ENCODE measurements at regions not wholly inside any gene's neighbourhood (a gene's known extent, or its start where the extent isn't known, plus 50 kb on each side); places are given as distances from the start of the nearest gene placed in this dataset.
"Not testable (repeated sequence)": the region's sequence is repeated elsewhere in the genome, so short reads cannot be mapped to it uniquely, and the experiment has no call there.

DNA sequence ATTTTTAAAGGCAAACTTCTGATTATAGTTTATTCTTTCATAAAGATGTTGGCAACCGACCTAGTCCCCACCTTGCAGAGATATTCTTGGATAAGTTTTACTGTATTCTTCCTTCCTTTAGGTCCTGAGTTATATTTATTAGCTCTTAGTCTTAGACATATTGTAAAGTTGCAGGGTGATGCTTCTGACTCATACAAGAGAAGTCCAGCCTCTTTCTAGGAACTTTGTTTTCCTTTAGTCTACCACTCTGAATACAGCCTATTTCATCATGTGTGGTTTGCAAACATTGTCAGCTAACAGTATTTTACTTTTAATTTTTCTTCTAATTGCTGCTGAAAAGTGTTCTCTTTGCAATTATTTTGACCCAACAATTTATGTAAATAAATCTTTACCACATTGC, 686.7 kb downstream of the COL12A1 start:
- Histone ChIP-seq H3K9me3 (ENCODE audit: control insufficient read depth in 3 of 3, low read length in 3 of 3) (no peaks in the 10 kb centered on the region), H3K27ac (ENCODE audit: low read depth, low read length) (no peak overlapping the region), H3K4me1 (ENCODE audit: control insufficient read depth in 3 of 3, insufficient read depth in 3 of 3, low read length in 3 of 3) (no peaks in the 10 kb centered on the region), H3K36me3 (ENCODE audit: control insufficient read depth in 3 of 3, insufficient read depth in 3 of 3, low read length in 3 of 3) (no peaks in the 10 kb centered on the region), H3K4me3 (ENCODE audit: low read length in 3 of 3) (no peak overlapping the region), H3K27me3 (ENCODE audit: control insufficient read depth in 3 of 3, insufficient read depth in 3 of 3, low read length in 3 of 3) (no peaks in the 10 kb centered on the region), H3K9ac (ENCODE audit: low read depth in 1 of 3, low read length in 3 of 3) (no peak overlapping the region)

DNA sequence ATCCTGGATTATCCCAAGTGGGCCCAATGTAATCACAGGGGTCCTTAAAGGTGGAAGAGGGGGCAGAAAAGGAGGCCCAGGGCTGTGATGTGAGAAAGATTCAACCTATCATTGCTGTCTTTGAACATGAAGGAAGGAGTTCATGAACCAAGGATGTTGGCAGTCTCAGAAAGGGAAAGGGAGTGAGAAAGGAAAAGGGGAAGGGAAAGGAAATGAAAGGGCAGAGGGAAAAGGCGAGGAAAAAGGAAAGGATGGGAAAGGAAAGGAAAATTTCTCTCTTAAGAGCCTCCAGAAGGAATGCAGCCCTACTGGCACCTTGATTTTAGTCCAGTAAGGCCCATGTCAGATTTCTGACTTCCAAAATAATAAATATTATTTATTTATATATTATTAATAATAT, 687.8 kb downstream of the COL12A1 start:
- Histone ChIP-seq H3K4me3 (ENCODE audit: low read length in 3 of 3) (no peak overlapping the region), H3K9me3 (ENCODE audit: control insufficient read depth in 3 of 3, low read length in 3 of 3) (no peaks in the 10 kb centered on the region), H3K9ac (ENCODE audit: low read depth in 1 of 3, low read length in 3 of 3) (no peak overlapping the region), H3K27ac (ENCODE audit: low read depth, low read length) (no peak overlapping the region), H3K27me3 (ENCODE audit: control insufficient read depth in 3 of 3, insufficient read depth in 3 of 3, low read length in 3 of 3) (no peaks in the 10 kb centered on the region), H3K36me3 (ENCODE audit: control insufficient read depth in 3 of 3, insufficient read depth in 3 of 3, low read length in 3 of 3) (no peaks in the 10 kb centered on the region), H3K4me1 (ENCODE audit: control insufficient read depth in 3 of 3, insufficient read depth in 3 of 3, low read length in 3 of 3) (no peaks in the 10 kb centered on the region)

DNA sequence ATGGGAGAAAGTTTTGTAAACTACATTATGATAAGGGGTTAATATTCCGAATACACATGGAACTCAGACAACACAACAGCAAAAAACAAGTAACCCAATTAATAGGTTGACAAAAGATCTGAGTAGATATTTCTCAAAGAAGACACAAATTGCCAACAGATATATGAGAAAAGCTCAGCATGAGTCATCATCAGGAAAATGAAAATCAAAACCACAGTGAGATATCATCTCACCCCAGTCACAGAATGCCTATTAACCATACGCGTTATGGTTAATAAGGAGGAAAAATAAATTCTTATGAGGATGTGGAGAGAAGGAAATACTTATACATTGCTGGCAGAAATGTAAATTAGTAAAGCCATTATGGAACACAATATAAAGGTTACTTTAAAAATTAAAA, 695.0 kb downstream of the COL12A1 start:
- Histone ChIP-seq H3K27ac (ENCODE audit: low read depth, low read length) (no peak overlapping the region), H3K36me3 (ENCODE audit: control insufficient read depth in 3 of 3, insufficient read depth in 3 of 3, low read length in 3 of 3) (no peaks in the 10 kb centered on the region), H3K9me3 (ENCODE audit: control insufficient read depth in 3 of 3, low read length in 3 of 3) (peaks cover 0 to 4% (median 0%) of the 10 kb centered on the region in 3 donors), H3K4me3 (ENCODE audit: low read length in 3 of 3) (no peak overlapping the region), H3K9ac (ENCODE audit: low read depth in 1 of 3, low read length in 3 of 3) (no peak overlapping the region), H3K27me3 (ENCODE audit: control insufficient read depth in 3 of 3, insufficient read depth in 3 of 3, low read length in 3 of 3) (no peaks in the 10 kb centered on the region), H3K4me1 (ENCODE audit: control insufficient read depth in 3 of 3, insufficient read depth in 3 of 3, low read length in 3 of 3) (no peaks in the 10 kb centered on the region)

DNA sequence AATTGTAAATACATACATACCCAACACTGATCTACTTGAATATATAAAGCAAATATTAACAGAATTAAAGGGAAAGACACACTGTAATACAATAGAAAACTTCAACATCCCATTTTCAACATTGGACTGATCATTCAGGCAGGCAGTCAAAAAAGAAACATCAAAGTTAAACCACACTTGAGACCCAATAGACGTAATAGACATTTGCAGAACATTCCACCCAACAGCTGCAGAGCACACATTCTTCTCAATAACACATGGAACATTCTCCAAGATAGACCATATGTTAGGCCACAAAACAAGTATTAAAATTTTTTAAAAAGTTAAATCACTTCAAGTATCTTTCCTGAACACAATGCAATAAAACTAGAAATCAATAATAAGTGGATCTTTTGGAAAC, 698.2 kb downstream of the COL12A1 start:
- H3K9me3 ChIP-seq (ENCODE audit: control insufficient read depth in 3 of 3, low read length in 3 of 3), result peaks cover 0 to 15% (median 2%) of the 10 kb centered on the region in 3 donors
- no peaks in the 10 kb centered on the region for H3K27me3 ChIP-seq (ENCODE audit: control insufficient read depth in 3 of 3, insufficient read depth in 3 of 3, low read length in 3 of 3)
- H3K4me1 ChIP-seq (ENCODE audit: control insufficient read depth in 3 of 3, insufficient read depth in 3 of 3, low read length in 3 of 3), result no peaks in the 10 kb centered on the region
- no peaks in the 10 kb centered on the region for H3K36me3 ChIP-seq (ENCODE audit: control insufficient read depth in 3 of 3, insufficient read depth in 3 of 3, low read length in 3 of 3)
- H3K9ac ChIP-seq (ENCODE audit: low read depth in 1 of 3, low read length in 3 of 3), result no peak overlapping the region
- no peak overlapping the region for H3K4me3 ChIP-seq (ENCODE audit: low read length in 3 of 3)
- H3K27ac ChIP-seq (ENCODE audit: low read depth, low read length), result no peak overlapping the region

DNA sequence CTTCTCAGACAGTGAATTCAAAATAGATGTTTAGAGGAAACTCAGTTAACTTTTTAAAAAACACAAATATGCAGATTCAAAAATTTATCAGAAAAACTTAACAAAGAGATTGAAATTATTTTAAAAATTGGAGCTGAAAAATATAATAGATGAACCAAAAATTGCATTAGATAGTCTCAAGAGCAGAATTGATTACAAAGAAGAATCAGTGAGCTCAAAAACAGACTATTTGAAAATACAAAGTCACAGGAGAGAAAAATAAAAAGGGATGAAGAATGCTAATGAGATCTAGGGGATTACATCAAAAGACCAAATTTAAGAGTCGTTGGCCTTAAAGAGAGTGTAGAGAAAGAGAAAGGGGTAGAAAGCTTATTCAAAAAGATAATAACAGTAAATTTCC, 700.5 kb downstream of the COL12A1 start:
- H3K4me1 ChIP-seq (ENCODE audit: control insufficient read depth in 3 of 3, insufficient read depth in 3 of 3, low read length in 3 of 3), result no peaks in the 10 kb centered on the region
- peaks cover 0 to 15% (median 2%) of the 10 kb centered on the region in 3 donors for H3K9me3 ChIP-seq (ENCODE audit: control insufficient read depth in 3 of 3, low read length in 3 of 3)
- no peak overlapping the region for H3K27ac ChIP-seq (ENCODE audit: low read depth, low read length)
- H3K36me3 ChIP-seq (ENCODE audit: control insufficient read depth in 3 of 3, insufficient read depth in 3 of 3, low read length in 3 of 3), result no peaks in the 10 kb centered on the region
- H3K4me3 ChIP-seq (ENCODE audit: low read length in 3 of 3), result no peak overlapping the region
- no peaks in the 10 kb centered on the region for H3K27me3 ChIP-seq (ENCODE audit: control insufficient read depth in 3 of 3, insufficient read depth in 3 of 3, low read length in 3 of 3)
- H3K9ac ChIP-seq (ENCODE audit: low read depth in 1 of 3, low read length in 3 of 3), result no peak overlapping the region

DNA sequence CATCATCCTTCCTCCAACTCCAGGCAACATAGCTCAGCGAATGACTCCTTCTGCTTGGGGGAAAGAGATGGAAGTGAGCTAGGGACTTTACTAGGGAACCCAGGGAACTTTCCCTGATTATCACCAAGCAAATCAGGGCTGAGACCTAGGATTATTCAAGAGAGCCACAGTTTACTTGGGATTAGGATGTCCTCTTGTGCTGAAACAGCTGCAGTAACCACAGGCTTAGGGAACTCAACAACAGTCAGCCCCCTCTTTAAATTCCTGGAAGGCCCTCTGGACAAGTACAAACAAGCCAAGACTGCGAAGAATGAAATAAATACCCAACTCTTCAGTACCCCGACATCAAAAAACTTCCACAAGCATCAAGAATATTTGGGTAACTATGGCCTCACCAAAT, 700.9 kb downstream of the COL12A1 start:
- Histone ChIP-seq H3K9ac (ENCODE audit: low read depth in 1 of 3, low read length in 3 of 3) (no peak overlapping the region), H3K27ac (ENCODE audit: low read depth, low read length) (no peak overlapping the region), H3K9me3 (ENCODE audit: control insufficient read depth in 3 of 3, low read length in 3 of 3) (peaks cover 0 to 15% (median 2%) of the 10 kb centered on the region in 3 donors), H3K27me3 (ENCODE audit: control insufficient read depth in 3 of 3, insufficient read depth in 3 of 3, low read length in 3 of 3) (no peaks in the 10 kb centered on the region), H3K4me1 (ENCODE audit: control insufficient read depth in 3 of 3, insufficient read depth in 3 of 3, low read length in 3 of 3) (no peaks in the 10 kb centered on the region), H3K36me3 (ENCODE audit: control insufficient read depth in 3 of 3, insufficient read depth in 3 of 3, low read length in 3 of 3) (no peaks in the 10 kb centered on the region), H3K4me3 (ENCODE audit: low read length in 3 of 3) (no peak overlapping the region)

DNA sequence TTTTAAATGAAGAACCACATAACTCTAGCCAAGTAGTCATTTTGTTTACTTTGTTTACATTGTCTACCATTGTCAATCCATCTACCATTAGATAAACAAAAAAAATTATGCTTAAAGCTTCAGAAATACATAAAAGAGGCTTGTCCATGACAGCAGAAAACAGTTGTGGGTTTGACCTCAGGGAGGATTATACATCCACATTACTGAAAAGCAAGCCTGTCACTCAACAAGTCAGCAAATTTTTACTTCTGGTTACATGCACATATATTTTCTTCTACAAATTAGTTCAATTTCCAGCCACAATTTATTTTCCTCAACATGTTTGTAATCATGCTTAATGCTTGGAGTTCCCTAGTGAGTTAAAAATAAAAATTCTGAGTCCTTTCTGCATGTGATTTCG, 713.3 kb downstream of the COL12A1 start:
- Histone ChIP-seq H3K27me3 (ENCODE audit: control insufficient read depth in 3 of 3, insufficient read depth in 3 of 3, low read length in 3 of 3) (no peaks in the 10 kb centered on the region), H3K4me1 (ENCODE audit: control insufficient read depth in 3 of 3, insufficient read depth in 3 of 3, low read length in 3 of 3) (no peaks in the 10 kb centered on the region), H3K4me3 (ENCODE audit: low read length in 3 of 3) (no peak overlapping the region), H3K36me3 (ENCODE audit: control insufficient read depth in 3 of 3, insufficient read depth in 3 of 3, low read length in 3 of 3) (no peaks in the 10 kb centered on the region), H3K9ac (ENCODE audit: low read depth in 1 of 3, low read length in 3 of 3) (no peak overlapping the region), H3K9me3 (ENCODE audit: control insufficient read depth in 3 of 3, low read length in 3 of 3) (no peaks in the 10 kb centered on the region), H3K27ac (ENCODE audit: low read depth, low read length) (no peak overlapping the region)

DNA sequence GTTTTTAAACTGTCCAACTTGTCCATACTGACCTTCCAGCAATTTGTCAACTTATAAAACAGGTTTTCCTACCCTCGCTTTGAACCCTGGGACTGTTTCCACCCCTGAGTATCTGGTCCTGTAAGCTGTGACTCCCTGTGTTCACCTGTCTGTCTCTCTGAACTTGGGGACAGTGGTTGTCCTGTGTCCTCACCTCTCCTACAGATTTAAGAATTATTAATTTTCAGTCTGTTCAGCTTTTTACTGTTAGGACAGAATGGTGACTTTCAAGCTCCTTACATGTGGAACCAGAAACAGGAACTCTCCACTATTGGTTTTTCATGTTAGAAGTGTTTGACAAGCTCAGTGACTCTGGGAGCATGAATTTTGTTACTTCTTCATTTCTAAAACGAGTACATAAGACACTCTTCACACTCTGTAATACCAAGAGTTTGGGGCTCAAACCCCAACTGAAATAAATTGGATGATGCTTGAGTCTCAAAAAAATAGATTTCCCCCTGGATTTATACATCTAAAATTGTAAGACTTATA, 713.9 kb downstream of the COL12A1 start:
- H3K36me3 ChIP-seq (ENCODE audit: control insufficient read depth in 3 of 3, insufficient read depth in 3 of 3, low read length in 3 of 3), result no peaks in the 10 kb centered on the region
- H3K4me1 ChIP-seq (ENCODE audit: control insufficient read depth in 3 of 3, insufficient read depth in 3 of 3, low read length in 3 of 3), result no peaks in the 10 kb centered on the region
- H3K4me3 ChIP-seq (ENCODE audit: low read length in 3 of 3), result no peak overlapping the region
- H3K27me3 ChIP-seq (ENCODE audit: control insufficient read depth in 3 of 3, insufficient read depth in 3 of 3, low read length in 3 of 3), result no peaks in the 10 kb centered on the region
- no peaks in the 10 kb centered on the region for H3K9me3 ChIP-seq (ENCODE audit: control insufficient read depth in 3 of 3, low read length in 3 of 3)
- no peak overlapping the region for H3K9ac ChIP-seq (ENCODE audit: low read depth in 1 of 3, low read length in 3 of 3)
- H3K27ac ChIP-seq (ENCODE audit: low read depth, low read length), result no peak overlapping the region

DNA sequence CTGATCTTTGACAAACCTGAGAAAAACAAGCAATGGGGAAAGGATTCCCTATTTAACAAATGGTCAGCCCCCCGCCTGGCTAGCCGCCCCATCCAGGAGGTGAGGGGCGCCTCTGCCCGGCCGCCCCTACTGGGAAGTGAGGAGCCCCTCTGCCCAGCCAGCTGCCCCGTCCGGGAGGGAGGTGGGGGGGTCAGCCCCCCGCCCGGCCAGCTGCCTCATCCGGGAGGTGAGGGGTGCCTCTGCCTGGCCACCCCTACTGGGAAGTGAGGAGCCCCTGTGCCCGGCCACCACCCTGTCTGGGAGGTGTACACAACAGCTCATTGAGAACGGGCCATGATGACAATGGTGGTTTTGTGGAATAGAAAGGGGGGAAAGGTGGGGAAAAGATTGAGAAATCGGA, 717.1 kb downstream of the COL12A1 start:
- H3K4me3 ChIP-seq (ENCODE audit: low read length in 3 of 3); H3K27ac ChIP-seq (ENCODE audit: low read depth, low read length); H3K27me3 ChIP-seq (ENCODE audit: control insufficient read depth in 3 of 3, insufficient read depth in 3 of 3, low read length in 3 of 3); H3K9me3 ChIP-seq (ENCODE audit: control insufficient read depth in 3 of 3, low read length in 3 of 3); H3K36me3 ChIP-seq (ENCODE audit: control insufficient read depth in 3 of 3, insufficient read depth in 3 of 3, low read length in 3 of 3); H3K9ac ChIP-seq (ENCODE audit: low read depth in 1 of 3, low read length in 3 of 3); H3K4me1 ChIP-seq (ENCODE audit: control insufficient read depth in 3 of 3, insufficient read depth in 3 of 3, low read length in 3 of 3): not testable (repeated sequence)

DNA sequence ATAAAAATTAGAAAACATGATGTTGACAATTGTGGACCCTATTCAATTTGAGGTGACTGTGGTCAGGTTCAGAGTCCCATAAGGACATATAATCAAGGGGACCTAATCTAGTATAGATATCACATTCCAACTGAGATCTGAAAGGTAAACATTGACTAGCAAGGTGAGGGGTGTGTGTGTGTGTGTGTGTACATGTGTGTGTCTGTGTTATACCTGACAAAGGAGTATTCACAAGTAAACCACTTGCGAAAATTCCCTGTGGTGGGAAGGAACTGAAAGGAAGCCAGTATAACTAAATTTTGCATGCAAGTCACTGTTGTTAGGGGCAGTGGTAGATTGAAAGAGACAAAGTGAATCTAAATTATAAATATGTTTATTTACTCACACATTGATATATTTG, 723.7 kb downstream of the COL12A1 start:
- Histone ChIP-seq H3K4me3 (ENCODE audit: low read length in 3 of 3) (no peak overlapping the region), H3K4me1 (ENCODE audit: control insufficient read depth in 3 of 3, insufficient read depth in 3 of 3, low read length in 3 of 3) (no peaks in the 10 kb centered on the region), H3K9ac (ENCODE audit: low read depth in 1 of 3, low read length in 3 of 3) (no peak overlapping the region), H3K36me3 (ENCODE audit: control insufficient read depth in 3 of 3, insufficient read depth in 3 of 3, low read length in 3 of 3) (no peaks in the 10 kb centered on the region), H3K9me3 (ENCODE audit: control insufficient read depth in 3 of 3, low read length in 3 of 3) (no peaks in the 10 kb centered on the region), H3K27me3 (ENCODE audit: control insufficient read depth in 3 of 3, insufficient read depth in 3 of 3, low read length in 3 of 3) (no peaks in the 10 kb centered on the region), H3K27ac (ENCODE audit: low read depth, low read length) (no peak overlapping the region)

DNA sequence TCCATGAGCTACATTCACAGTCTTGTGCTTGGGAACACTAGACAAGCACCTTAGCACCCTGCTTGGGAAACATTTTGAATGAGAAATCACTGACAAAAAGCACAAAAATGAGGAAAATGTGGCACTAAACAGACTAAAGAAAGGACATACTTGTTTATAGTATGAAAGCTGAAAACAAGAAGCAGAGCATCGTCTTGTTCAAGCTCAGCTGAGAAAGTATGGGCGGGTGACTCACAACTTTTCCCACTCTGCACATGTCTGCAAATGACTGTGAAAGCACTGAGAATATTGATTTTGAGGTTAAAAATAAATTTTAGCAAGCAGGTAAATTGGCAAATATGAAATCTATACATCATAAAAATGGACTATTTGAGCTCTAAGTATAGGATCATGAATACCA, 725.3 kb downstream of the COL12A1 start:
- no peak overlapping the region for H3K27ac ChIP-seq (ENCODE audit: low read depth, low read length)
- H3K36me3 ChIP-seq (ENCODE audit: control insufficient read depth in 3 of 3, insufficient read depth in 3 of 3, low read length in 3 of 3), result no peaks in the 10 kb centered on the region
- no peaks in the 10 kb centered on the region for H3K27me3 ChIP-seq (ENCODE audit: control insufficient read depth in 3 of 3, insufficient read depth in 3 of 3, low read length in 3 of 3)
- H3K9ac ChIP-seq (ENCODE audit: low read depth in 1 of 3, low read length in 3 of 3), result no peak overlapping the region
- no peaks in the 10 kb centered on the region for H3K9me3 ChIP-seq (ENCODE audit: control insufficient read depth in 3 of 3, low read length in 3 of 3)
- no peaks in the 10 kb centered on the region for H3K4me1 ChIP-seq (ENCODE audit: control insufficient read depth in 3 of 3, insufficient read depth in 3 of 3, low read length in 3 of 3)
- no peak overlapping the region for H3K4me3 ChIP-seq (ENCODE audit: low read length in 3 of 3)

Measured in skeletal muscle tissue (tissue), 3 donors.